ENCODE measurements at regions not wholly inside any gene's neighbourhood (a gene's known extent, or its start where the extent isn't known, plus 50 kb on each side); places are given as distances from the start of the nearest gene placed in this dataset.

DNA sequence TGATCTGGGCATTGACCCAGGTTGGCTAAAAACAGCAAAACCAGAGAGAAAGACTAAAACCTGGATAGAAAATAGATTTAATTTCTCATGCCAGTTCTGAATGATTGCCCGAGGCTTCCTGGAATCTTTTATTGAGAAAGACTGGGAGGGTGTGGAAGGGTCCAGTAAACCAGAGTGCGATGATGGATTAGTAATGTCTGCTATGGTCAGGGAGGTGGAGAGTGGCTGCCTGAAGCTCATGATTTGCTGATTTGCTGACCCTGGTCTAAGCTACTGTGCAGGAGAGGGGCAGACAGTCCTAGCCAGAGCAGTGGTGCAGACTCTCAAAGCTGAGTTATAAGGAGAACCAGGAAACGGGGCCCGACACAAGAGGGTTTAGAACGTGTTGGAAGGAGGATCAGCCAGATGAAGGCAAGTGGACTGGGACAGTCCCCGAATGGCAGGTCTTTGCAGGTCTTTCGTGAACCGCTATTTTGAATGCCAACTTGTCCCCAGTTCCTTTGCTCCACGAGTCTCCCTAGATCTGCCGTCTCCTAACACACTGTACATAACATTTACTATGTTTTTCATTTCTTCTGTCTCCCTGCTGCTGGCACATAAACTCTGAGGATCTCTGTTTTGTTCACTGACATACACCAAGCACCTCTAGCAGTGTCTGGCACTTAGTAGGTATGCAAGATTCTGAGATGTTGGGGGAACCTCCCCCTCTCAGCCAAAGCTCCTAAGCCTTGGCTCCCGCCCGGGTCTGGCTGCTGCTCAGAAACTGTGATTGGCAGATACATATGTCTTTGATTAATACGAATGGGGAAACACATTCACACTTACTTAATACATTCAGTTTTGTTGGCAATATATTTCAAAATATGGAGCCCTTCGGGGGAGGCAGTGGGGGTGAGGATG, 237.3 kb upstream of the TNRC6C start:
- no peak for DNase-seq

DNA sequence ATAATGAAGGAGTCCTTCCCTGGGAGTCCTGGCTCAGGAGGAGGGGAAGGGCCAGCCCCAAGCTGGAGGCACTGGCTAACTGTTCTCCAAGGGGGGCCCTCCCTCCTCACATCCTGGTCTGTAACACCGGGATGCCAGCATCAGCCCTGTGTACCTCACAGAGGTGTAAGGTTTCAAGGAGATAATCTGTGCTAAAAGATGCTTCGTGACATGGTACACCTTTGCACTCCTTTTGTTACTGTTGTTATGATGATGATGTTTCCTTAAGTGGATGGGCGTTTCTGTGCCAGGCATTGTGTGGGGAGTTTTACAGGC, 236.7 kb upstream of the TNRC6C start:
- DNase-seq, result no peak

DNA sequence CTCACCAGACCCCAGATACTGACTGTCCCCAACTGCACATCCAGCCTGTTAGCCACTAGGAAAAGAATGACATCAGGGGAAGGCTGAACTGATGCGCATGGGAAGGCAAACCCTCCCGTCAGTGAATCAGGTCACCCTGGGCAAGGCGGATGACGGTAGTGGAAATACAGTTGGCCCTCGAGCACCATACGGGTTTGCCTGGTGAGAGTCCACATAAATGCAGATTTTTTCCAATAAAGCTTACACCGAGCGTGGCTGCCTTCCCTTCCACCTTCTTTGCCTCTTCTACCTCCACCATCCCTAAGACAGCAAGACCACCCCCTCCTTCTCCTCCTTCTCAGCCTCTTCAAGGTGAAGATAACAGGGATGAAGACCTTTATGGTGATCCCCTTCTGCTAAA, 236.1 kb upstream of the TNRC6C start:
- no peak for DNase-seq

DNA sequence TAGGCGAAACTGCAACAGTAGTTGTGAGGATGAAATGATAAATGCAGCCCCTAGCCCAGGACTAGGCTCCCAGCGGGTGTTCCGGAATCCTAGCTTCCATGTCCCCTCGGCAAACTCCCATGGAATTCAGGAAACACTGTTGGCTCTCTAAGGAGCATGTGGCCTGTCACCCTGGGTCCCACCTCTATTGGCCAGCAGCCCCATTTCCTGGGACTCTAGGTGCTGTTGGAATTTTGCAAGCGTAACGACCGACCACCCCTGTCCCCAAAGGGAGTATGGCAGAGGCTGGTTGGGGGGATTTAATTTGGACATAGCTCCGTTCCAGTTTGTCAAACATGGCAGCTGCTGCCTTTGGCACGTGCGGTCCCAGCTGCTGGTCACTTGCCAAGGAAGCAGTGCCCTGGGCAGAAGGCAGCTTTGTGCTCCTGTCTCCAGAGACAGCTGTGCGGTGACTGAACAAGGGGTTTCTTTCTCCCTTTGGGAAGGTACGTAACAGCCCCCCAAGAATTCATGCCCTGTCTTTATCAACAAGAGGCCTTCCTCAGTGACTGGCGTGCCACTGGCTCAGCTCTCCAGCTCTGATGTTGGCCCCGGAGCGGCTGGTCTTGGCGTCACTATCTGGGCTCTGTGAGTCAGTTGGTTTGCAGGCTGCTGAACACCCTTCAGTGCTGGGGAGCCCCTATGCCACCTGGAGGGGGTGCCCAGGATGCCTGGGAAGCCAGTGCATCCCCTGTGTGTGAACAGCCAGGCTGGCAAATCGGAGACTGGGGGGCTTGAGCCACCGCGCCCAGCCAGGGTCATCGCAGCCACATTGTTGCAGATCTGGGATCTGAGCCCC, 235.2 kb upstream of the TNRC6C start:
- peak; percentile 77 for DNase-seq

DNA sequence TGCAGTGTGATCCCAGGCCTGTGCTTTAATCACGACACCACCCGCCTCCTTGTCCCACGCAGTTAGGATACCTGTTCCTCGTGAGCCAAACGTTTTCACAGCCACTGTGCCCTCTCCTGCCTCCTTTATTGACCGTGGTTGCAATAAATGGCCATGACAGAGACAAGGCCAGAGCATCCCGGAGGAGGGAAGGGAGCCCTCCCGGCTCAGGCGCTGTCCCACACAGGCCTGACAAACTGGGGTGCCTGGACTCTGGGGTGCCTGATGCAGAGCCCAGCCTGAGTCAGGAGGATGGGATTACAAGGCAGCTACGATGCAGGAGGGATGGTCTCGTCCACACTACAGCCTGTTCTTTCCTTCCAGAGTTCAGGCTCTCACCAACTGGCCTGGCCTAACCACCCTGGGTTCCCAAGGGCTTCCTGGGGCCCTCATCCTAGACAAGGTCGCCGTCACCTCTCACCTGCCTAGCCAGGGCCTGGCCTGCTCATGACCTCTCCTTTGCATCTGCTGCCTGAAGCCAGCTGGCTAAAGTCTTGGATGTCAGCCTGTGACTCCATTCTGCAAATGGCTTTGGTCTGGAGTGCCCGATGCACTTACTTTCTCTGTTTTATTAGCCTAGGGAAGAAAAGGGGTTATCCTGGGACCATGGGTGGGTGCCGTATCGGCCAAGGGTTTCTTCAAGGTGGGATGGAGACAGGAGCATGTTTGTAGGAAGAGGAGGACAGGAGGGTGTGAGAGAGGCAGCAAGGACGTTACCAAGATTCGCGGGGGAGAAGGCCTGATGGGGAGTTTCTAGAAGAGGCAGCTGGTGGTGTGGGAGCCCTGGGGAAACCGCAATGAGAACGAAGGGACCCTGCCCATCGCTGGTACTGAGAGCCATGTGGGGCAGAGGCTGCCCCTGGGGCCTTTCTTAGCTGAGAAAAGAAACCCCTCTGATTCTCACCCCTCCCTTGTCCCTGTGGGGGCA, 234.3 kb upstream of the TNRC6C start:
- no peak for DNase-seq

DNA sequence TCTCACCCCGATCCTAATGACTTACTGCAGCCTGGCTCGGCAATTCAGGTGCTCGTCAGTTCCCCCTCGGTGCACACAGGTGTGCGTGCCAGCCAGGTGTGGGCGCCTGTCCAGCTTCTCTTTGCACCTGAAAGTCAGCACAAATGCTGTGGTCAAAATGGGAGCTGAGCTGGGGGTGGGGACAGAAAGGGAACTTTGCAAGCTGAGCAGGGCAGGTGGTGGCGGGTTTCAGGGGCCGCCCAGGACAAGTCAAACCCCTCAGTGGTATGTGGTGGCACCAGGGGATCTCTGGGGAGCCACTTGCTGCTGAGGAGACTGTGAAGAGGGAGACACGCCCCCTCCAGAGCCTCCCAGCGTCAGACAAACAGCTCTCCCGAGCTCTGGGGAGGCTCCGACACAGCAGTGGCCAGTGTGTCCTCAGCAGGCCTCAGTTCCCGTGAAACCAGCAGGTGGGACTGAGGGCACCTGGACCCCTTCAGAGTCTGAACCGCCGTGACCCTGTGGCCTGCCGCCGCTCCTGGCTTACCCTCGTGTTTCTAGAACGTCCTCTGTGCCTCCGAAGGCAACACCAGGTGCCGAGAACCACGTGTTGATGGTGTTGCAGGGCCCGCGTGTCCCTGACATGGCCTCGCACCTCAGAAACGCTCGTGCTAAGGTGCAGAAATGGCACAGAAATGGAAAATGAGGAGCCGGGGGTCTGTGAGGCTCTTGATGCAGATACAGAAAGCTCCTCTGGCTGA, 233.5 kb upstream of the TNRC6C start:
- DNase-seq, result no peak

DNA sequence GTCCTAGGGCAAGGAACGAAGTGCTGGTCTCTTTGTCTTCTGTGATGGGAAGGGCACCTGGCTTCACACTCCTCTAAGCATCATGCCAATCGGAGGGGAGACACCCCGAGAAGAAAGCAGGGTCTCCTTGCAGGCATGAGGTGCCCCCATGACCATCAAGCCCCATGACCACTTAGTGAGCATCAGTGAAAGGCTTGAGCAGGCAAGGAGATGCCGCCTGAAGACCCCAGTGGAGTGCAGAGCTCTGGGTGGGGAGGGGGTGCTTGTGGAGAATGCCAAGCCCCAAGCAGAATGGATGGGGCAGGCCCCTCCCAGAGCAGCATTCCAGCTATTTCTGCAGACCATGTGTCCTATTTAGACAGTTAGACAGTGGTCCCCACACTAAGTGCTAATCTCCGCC, 232.7 kb upstream of the TNRC6C start:
- no peak for DNase-seq

DNA sequence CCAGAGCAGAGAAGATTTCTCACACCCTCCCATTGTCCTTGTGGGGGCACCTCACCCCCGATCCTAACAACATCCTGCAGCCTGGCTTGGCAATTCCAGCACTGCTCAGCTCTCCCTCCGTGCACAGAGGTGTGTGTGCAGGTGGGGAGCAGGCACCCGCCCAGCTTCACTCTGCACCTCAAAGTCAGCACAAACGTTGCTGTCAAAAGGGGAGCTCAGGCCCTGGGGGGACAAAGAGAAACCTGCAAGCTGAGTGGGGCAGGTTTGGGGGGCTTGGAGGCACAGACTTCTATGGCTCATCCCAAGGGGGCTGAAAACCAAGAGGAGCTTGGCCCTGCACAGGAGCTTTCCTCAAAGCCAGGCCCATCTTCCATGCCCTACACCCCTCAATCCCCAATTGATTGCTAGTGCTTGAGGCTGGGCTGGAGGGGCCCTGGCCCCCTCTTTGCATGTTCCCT, 231.9 kb upstream of the TNRC6C start:
- DNase-seq, result no peak

DNA sequence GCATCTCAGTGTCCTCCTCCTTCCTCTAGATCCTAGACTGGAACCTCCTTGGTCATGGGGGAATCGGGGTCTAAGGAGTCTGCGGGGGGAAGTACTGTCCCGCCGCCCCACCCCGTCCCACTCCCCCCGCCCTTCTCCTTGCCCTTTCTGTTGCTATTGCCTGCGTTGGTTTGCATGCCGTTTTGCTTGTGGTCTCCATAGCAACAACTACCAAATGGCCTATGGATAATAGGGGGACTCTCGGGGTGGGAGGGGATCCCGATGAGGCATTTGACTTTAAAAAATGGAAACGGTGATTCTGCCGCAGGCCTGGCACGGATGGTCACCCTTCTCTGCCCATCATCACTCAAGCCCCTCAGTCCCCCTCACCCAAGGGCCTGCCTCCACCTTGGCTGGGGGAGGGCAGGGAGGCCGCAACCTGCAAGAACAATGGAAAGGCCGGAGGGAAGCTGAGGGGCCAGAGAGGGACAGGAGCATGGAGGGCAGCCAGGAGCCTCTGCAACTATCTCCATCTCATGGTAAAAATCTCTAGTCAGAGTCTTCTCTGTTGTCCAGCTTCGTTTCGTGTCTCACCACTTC, 231.4 kb upstream of the TNRC6C start:
- no peak for DNase-seq

DNA sequence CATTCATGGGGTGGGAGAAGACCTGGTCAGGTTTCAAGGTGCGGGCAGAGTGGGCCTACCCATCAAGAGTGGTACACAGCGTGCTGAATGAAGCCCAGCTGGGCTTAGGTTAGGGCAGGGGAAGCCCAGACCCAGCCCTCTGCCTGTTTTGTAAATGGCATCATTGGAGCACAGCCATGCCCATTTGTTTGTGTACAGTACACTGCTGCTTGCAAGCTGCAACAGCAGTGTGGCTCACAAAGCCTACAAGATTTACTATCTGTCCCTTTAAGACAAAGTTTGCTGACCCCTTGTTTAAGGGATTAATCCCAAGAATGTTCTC, 230.1 kb upstream of the TNRC6C start:
- no peak for DNase-seq

DNA sequence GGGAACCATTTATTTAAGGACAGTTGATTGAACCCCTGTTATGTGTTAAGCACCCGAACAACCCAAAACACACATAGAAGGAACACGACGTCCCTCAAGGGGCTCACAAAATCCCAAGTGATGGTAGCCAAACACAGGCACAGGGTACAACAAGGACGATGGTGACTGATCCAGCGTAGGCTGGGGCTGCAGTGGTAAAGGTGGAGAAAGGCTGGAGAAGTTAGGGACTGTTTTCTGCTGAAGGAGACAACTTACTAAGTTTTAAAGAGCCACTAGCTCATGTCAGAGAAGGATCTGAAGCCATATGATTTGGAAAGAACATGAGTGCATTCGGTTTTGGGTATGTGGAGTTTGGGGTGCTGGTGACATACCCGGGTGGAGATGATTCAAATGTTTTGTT, 229.6 kb upstream of the TNRC6C start:
- DNase-seq, result no peak

DNA sequence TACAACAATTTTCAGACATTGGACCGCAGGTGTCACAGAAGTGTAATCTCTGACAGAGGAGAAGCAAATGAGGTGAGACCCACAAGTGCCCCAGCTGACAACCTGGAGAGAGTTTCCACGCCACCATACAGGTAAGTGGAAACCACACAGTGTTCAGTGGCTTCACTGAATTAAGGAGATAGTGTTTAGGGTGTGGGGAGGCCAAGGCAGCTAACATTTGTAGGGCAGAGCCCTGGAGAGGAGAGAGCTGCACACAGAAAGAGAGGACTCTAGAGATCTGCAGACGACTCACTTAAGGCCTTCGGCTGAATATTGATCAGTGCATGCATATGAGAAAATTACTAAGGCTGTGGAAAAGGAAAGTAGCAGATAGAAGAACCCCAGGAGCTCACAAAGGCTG, 228.9 kb upstream of the TNRC6C start:
- no peak for DNase-seq

DNA sequence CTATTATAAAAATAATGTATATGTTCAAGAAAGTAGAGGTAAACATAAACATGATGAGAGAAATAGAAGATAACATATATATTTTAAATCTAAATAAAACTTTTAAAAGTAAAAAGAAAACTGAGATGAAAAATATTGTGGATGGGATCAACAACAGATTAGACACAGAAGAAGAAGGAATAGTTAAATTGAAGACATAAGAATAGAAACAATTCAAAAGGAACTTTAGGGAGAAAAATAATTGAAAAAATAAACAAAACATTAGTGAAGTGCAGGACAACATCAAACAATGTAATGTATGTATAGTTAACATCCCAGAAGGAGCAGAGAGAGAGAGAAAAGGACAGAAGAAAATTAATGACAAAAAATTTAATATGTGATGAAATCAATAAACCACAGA, 228.1 kb upstream of the TNRC6C start:
- DNase-seq, result no peak

DNA sequence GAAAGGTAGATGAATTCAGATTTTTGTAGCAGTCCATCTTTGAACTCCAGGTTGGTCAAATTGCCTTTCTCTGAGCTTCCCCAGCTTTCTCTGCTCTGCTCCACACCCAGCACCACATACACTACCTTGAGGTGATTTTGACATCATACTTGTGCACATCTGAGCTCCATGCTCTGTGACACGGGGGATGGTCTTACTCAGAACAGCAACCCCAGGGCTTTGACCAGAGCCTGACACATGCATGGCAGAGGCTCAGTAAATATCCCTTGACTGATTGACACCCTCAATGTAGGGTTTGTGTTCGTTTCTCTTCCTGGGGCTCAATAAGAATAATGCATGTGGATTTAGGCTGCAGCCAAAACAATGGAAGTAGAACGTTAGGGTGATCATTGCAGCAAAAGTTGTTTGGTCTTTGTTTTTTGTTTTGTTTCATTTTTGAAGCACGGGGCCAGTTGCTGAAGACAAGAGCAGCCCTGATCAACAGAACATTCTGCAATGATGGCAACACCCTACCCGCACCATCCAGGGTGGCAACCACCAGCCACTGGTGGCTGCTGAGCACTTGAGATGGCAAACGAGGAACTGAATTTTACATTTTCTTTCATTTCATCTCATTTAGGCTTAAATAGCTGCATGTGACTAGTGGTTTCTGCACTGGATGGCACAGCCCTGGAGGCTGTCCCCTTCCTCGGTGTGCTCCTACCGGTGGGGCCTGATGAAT, 224.8 kb upstream of the TNRC6C start:
- no peak for DNase-seq

DNA sequence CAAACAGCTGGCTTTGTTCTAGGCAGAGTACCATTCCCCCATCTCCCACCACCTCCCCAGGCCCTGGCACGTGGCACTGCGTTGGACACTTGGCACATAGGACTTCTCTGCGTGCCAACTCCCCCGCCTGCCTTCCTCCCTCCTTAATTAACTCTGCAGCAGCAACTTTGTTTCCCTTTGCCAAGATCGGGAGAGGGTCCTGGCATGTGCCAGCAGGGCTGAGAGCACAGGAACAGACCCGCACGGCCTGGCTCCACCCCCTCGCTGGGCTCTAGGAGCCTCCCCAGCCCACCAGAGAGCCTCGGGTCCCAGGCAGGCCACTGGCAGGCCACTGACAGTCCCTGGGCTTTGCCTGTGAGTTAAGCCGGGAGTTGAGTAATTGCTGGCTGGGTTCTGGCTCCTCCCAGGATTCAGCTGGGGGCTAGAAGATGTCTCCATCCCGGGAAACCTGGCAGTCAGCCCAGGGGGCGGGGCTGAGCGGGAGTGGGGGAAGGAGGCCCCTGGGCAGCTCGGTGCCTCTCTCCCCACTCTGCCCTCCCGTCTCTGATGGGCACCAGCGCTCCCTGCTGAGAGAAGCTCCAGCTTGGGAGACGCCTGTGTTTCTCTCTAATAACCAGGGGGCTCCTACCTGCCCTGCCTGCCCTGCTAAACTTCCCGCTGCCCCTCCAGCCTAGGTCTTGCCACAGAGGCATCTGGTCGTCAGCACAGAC, 224.0 kb upstream of the TNRC6C start:
- DNase-seq, result peak; percentile 94

DNA sequence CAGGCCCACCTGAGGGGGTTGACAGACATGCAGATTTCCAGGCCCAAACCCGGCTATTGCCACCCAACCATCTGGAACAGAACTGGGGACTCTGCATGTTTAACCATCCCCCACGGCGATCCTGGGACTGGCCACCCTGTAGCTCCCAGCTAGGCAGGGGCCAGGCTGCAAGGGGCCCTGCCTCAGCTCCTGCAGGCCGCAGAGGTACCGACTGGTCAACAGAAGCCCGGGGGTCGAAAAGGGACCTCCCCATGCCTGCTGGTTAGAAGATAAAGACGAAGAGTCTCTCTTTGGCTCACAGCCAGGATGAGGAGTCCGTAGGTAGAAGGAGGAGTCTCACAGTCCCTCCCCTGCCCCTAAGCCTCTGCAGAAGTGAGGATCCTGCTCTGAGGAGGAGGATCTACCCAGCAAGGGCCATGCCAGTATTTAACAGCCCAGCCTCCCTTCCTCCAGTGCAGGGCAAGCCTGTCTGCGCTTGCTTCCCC, 223.4 kb upstream of the TNRC6C start:
- no peak for DNase-seq

DNA sequence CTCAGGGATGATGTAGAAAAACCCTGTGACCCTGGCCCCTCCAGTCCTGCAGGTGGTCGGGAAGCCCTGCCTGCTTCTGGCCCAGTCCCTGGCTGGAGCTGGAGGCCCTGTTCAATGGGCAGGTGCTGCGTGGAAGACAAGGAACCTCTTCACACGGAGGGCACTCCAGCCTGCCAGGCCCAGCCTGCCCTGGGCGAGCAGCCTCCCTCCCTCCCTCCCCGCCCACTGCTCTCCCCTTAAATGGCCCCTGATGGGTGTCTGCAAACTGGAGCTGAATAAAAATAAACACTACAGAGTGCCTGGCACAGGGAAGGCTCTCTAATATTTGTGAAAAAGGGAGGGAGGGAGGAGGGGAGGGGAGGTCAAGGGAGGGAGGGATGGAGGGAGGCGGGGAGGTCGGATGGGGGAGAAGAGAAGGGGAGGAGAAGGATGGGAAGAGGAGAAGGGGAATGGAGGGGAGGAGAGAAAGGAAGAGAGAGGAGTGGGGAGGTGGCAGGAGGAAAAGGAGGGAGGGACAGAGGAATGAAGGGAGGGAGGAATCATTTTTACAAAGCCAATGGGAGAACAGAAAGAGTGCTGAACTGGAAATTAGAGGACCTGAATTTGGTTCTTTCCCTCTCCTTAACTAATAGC, 222.8 kb upstream of the TNRC6C start:
- DNase-seq, result peak; percentile 83

DNA sequence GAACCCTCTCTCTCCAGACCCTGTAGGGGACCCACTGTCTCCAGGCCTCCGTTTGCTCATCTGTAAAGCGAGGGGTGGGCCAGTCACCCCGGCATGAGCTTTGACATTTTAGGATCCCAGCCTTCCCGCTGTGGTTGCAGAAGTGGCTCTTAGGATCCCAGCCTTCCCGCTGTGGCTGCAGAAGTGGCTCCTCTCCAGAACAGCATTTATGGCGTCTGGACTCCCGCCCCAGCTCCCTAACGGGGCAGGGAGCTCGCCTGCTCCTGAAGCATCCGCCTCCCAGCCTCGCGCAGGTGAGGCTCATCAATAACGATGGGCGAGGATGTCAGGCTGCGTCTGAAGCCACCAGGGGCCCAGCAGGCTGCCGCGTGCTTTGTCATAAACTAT, 222.3 kb upstream of the TNRC6C start:
- DNase-seq, result peak; percentile 77

DNA sequence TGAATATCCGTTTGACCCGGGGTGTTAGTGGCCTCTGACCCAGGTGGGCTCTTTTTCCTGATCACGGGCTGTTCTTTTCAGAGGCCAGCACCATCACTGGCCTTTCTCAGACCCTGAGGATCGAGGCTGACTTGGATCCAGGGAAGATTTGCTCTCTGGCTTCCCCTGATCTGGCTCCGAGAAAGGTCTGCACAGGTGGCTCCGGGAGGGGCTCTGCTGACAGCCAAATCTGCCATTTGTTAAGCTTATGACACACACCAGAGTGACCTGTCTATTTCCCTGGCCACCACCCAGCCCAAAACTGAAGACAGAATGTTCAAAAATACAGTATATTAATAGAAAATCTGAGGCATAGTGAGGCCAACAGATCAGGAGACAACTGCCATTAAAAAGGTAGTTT, 221.8 kb upstream of the TNRC6C start:
- DNase-seq, result peak; percentile 24

Data from right hindlimb (tissue), 1 donor.